ENCODE measurements at regions not wholly inside any gene's neighbourhood (a gene's known extent, or its start where the extent isn't known, plus 50 kb on each side); places are given as distances from the start of the nearest gene placed in this dataset.

- TF ChIP-seq KDM5A (IDR thresholded peaks at IDR 0.05; ENCODE audit: low read length) = no peak
- no peak for TF ChIP-seq CTCF (IDR thresholded peaks at IDR 0.05; ENCODE audit: control extremely low read depth in 1 of 3, insufficient read depth in 1 of 3, low read depth in 1 of 3, low read length in 3 of 3)
- no peak for TF ChIP-seq EP300 (IDR thresholded peaks at IDR 0.05; ENCODE audit: borderline replicate concordance in 1 of 2, low read depth in 2 of 2, low read length in 2 of 2)
- TF ChIP-seq JUND (IDR thresholded peaks at IDR 0.05; ENCODE audit: low read length) = no peak
- TF ChIP-seq POLR2A (IDR thresholded peaks at IDR 0.05; ENCODE audit: control extremely low read depth in 1 of 2, low read depth in 2 of 2, low read length in 2 of 2) = no peak
Observed at GRCh38 chr18:76567835-76568445, 72.9 kb upstream of the ZNF516 start.

Measured in H1 (cell line).